IPS DF 19.7 (cell line): ENCODE measurements at regions not wholly inside any gene's neighbourhood (a gene's known extent, or its start where the extent isn't known, plus 50 kb on each side); places are given as distances from the start of the nearest gene placed in this dataset.
"Not testable (repeated sequence)": the region's sequence is repeated elsewhere in the genome, so short reads cannot be mapped to it uniquely, and the experiment has no call there.

ENCODE experiments used
- DNase-seq: peaks from one replicate; pipeline ENCODE4 v3.0.0-alpha.2; 2013; ENCODE audit warnings: low read depth, low spot score

DNA sequence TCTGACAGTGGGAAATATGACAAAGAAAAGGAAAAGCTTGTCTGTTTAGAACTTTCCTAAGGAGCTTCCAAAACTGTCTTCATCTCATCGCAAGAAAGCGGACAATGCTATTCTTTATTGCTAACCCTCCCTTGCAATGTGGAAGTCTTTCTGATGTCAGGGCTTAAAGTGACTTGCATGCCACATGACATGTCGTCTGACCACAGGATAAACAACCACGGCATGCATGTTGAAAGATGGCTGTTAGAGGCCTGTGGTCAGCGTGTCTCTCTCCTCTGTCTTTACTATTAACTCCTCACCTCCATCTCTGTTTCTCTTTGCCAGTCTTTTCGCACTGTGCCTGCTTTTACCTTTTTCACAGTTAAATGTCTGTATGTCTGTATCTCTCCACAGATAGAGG lies 389.8 kb downstream of the LNPK start:
- DNase-seq, result no peak

DNA sequence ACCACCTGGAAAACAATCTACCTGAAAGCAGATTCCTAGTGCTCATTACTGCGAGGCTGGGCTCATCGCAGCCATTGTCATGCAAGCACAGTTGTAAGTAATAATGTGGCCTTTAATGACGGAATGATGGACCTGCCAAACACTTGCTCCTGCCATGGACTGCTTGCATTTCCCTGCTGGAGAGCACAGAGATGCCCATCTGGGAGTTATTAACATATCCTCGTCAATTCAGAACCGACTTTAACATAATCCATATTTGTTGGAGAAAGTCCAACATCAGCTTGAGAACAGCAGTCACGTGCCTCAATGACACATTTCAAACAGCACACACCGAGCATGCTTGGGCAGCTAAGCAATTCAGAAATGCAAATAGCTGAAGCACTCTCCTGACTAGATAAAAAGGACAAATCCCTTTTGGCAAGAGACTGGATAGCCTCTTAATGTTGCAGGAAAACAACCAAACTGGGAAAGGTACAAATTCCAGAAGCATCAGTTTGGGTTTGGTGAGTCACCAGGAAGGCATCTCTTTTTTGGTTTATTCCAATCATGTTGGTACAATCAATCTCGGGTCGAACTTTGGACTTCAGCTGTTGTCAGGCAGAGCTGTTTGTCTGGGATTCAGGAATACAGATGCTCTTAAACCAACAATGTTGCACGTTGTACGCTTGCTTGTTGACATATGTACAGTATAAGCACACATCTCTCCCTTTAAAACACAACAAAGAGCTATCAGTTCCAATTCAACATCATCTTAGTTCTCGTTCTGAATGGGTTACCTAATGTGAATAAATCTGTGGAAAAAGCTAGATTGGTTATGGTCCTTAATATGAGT lies 395.8 kb downstream of the LNPK start:
- no peak for DNase-seq

GRCh38 chr2:175605640-175606009 lies 396.4 kb downstream of the LNPK start:
- no peak for DNase-seq

DNA sequence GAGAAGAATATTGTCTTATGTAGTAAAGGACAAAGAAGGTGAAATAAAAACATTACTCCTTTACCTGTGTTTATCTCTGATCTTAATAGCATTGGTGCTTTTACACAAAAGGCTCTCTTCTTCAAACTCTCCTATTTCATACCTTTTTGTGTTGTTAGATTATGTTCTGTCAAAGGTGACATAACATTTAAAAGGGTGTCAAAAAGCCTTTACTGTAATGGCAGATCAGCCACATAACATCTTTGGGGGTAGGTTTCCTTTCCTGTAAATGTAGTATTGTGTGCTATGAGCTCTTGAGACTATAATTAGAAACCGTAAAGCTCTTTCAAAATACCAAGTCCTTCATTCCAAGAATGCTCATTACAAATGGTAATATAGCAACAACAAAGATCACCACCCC lies 400.1 kb downstream of the LNPK start:
- DNase-seq, result no peak

- no peak for DNase-seq
These were observed 401.9 kb downstream of the LNPK start for GRCh38 chr2:175599966-175600831.

- no peak for DNase-seq
These were observed 404.8 kb downstream of the LNPK start for GRCh38 chr2:175597286-175597685.

DNA sequence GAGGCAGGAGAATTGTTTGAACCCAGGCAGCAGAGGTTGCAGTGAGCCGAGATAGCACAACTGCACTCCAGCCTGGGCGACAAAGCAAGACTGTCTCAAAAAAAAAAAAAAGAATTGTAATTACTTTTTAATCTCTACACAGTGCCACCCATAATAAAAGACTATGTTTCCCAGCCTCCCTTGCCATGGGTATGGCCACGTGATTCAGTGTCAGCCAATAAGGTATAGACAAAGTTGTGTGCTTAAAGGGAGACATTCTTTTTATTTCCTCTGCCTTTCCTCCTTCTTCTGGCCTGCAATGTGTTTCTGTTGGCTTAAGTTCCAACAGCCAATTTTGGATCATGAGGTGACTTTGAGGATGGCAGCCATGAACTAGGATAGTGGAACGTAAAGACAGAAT lies 406.9 kb downstream of the LNPK start:
- no peak for DNase-seq

DNA sequence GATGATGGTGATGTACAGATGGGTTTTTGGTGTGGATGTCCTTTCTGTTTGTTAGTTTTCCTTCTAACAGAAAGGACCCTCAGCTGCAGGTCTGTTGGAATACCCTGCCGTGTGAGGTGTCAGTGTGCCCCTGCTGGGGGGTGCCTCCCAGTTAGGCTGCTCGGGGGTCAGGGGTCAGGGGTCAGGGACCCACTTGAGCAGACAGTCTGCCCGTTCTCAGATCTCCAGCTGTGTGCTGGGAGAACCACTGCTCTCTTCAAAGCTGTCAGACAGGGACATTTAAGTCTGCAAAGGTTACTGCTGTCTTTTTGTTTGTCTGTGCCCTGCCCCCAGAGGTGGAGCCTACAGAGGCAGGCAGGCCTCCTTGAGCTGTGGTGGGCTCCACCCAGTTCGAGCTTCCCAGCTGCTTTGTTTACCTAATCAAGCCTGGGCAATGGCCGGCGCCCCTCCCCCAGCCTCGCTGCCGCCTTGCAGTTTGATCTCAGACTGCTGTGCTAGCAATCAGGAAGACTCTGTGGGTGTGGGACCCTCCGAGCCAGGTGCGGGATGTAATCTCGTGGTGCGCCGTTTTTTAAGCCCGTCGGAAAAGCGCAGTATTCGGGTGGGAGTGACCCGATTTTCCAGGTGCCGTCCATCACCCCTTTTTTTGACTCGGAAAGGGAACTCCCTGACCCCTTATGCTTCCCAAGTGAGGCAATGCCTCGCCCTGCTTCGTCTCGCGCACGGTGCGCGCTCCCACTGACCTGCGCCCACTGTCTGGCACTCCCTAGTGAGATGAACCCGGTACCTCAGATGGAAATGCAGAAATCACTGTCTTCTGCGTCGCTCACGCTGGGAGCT lies 408.2 kb downstream of the LNPK start:
- DNase-seq, result not testable (repeated sequence)

DNA sequence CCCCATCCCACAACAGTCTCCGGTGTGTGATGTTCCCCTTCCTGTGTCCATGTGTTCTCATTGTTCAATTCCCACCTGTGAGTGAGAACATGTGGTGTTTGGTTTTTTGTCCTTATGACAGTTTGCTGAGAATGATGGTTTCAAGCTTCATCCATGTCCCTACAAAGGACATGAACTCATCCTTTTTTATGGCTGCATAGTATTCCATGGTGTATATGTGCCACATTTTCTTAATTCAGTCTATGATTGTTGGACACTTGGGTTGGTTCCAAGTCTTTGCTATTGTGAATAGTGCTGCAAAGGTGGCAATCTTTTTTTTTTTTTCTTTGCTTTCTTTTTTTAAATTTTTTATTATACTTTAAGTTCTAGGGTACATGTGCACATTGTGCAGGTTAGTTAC lies 406.7 kb upstream of the ATP5MC3 start:
- DNase-seq, result not testable (repeated sequence)

- no peak for DNase-seq
These were observed 404.0 kb upstream of the ATP5MC3 start for GRCh38 chr2:175585496-175585895.

- DNase-seq, result no peak
These were observed 399.1 kb upstream of the ATP5MC3 start for GRCh38 chr2:175580652-175581051.

- DNase-seq, result no peak
These were observed 398.1 kb upstream of the ATP5MC3 start for GRCh38 chr2:175579646-175580045.

- no peak for DNase-seq
These were observed 396.0 kb upstream of the ATP5MC3 start for GRCh38 chr2:175577368-175577970.

GRCh38 chr2:175576875-175577274 lies 395.4 kb upstream of the ATP5MC3 start:
- no peak for DNase-seq

GRCh38 chr2:175576270-175576669 lies 394.8 kb upstream of the ATP5MC3 start:
- no peak for DNase-seq

DNA sequence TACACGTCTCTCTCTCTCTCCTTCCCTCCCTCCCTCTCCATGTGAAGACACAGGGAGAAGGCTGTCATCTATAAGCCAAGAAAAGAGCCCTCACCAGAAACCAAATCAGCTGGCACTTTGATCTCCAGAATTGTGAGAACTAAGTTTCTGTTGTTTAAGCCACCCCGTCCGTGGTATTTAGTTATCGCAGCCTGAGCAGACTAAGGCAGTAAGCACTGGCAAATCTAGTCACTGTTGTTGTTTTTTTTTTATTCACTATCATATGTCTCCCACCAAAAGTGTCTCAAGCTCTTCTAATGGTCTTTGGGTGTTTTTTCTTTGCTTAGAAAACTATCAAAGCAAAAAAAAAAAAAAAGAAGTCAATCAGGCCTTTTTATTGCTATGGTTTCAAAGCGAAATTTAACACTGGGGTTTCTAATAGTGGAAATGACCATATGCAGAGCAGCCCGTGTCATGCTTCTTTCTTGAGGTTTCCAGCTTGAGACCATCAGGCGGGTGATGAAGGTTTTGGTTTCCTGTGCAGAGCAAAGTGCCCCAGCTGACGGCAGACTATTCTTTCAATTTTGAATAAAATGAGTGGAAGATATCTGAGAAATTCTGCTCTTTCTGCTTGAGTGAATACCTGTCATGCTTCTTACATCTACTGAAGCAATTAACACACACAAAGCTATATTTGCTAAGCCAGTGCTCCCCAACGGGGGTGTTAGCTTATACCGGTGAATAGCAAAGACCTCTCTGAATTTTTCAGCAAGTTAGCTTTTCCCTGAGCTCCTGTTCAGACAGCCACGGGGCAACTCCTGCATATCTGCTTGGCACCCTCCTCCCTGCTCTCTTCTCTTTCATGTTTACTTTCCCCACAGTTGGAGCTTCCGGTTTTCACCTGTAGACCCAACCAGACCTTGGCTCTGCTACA lies 394.1 kb upstream of the ATP5MC3 start:
- no peak for DNase-seq

GRCh38 chr2:175574069-175574468 lies 392.6 kb upstream of the ATP5MC3 start:
- no peak for DNase-seq

DNA sequence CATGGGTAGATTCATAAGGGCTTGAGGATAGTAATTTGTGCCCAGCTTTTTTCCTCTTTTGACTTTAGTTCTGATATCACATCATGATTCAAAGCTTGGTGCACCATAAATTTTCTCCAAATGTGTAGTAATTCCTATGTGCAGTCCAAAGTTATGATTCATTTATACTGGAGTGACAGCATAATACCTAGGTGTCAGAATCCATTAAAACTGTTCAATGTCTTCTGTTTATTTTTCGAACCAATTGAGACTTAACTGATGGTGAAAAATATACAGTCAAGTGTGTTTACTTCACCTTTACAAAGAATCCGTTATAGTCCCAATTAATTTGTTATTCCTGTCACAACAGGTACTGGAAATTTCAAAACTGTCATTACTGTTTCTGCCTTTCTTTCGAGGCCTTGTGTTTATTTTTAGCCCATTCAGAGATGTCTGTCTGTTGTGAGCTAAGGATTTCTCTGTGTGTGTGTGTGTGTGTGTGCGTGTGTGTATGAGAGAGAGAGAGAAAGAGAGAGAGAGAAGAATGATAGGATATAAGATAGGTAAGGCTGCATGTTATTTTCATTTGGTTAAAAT lies 389.7 kb upstream of the ATP5MC3 start:
- DNase-seq, result no peak

- no peak for DNase-seq
These were observed 386.7 kb upstream of the ATP5MC3 start for GRCh38 chr2:175568109-175568730.
